ENCODE measurements at regions not wholly inside any gene's neighbourhood (a gene's known extent, or its start where the extent isn't known, plus 50 kb on each side); places are given as distances from the start of the nearest gene placed in this dataset.

GRCh38 chr1:219824338-219824737, 104.0 kb downstream of the SLC30A10 start:
- no peaks in the 10 kb centered on the region for H3K4me1 ChIP-seq
- intact Hi-C loops (cut with DNase I) = no loop called here
- TF ChIP-seq CTCF (IDR thresholded peaks at IDR 0.05) (no peak), POLR2A (IDR thresholded peaks at IDR 0.05) (no peak)
- H3K9me3 ChIP-seq = no peaks in the 10 kb centered on the region
- no peak overlapping the region for H3K27ac ChIP-seq
- H3K27me3 ChIP-seq = no peaks in the 10 kb centered on the region
- no peak for DNase-seq
- WGBS, 2 donors = 82% methylated on average over 2 of the region's 2 CpGs
- no peaks in the 10 kb centered on the region for H3K36me3 ChIP-seq
- no peak overlapping the region for H3K4me3 ChIP-seq (replicated peaks in 1 of 3)

DNA sequence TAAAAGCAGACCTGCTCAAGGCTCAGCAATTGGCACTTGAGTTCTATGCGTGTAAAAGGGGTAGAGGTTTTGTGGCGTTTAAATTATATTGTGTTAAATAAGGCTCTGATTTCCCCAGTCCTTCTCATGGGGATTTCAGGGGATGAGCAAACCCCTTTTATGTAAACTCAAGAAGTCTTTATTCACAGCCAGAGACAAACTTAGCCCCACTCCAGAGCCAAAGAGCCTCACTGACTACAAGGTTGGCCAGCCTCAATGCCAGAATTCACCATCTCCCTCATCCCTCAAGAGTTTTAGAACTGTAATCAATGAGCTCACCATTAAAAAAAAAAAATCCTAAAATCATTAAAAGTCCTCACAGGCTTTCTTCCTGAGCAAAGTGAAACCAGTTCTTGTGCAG, 107.8 kb downstream of the SLC30A10 start:
- DNase-seq = no peak
- no peak overlapping the region for H3K27ac ChIP-seq
- no peak overlapping the region for H3K4me3 ChIP-seq (replicated peaks in 1 of 3)
- no peak for TF ChIP-seq CTCF (IDR thresholded peaks at IDR 0.05)
- H3K27me3 ChIP-seq = no peaks in the 10 kb centered on the region
- H3K4me1 ChIP-seq = no peaks in the 10 kb centered on the region
- intact Hi-C loops (cut with DNase I) = no loop called here
- WGBS, 2 donors = 74 to 79% methylated on average over 2 of the region's 2 CpGs
- no peaks in the 10 kb centered on the region for H3K9me3 ChIP-seq
- H3K36me3 ChIP-seq = no peaks in the 10 kb centered on the region

DNA sequence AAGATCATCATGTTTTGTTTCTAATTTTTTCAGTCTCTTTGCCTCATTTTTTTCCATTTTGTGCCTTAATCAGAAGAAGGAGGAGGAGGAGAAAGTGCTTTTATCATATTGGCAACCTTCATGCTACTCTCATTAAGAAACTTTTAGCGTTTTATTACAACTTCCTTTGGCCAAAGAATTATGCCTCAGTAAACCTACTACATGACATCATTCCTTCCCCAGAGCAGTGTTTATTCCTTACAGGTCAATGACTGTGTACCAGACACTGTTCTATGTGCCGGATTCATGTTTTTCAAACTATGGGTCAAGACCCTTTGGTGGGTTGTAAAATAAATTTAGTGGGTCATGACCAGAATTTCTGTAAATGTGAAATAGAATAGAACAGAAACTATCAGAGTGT, 110.4 kb downstream of the SLC30A10 start:
- DNase-seq = no peak
- Histone ChIP-seq H3K27me3 (no peaks in the 10 kb centered on the region), H3K9me3 (no peaks in the 10 kb centered on the region), H3K36me3 (no peaks in the 10 kb centered on the region), H3K27ac (no peak overlapping the region), H3K4me1 (no peaks in the 10 kb centered on the region), H3K4me3 (replicated peaks in 1 of 3) (no peak overlapping the region)
- no peak for TF ChIP-seq CTCF (IDR thresholded peaks at IDR 0.05)
- TF ChIP-seq POLR2A (IDR thresholded peaks at IDR 0.05) = no peak
- intact Hi-C loops (cut with DNase I) = no loop called here
- WGBS, 2 donors = 76% methylated on average over 2 of the region's 2 CpGs

- no peak for DNase-seq
- Histone ChIP-seq H3K27ac (no peak overlapping the region), H3K4me1 (no peaks in the 10 kb centered on the region), H3K36me3 (no peaks in the 10 kb centered on the region), H3K27me3 (no peaks in the 10 kb centered on the region), H3K9me3 (no peaks in the 10 kb centered on the region), H3K4me3 (replicated peaks in 1 of 3) (no peak overlapping the region)
- intact Hi-C loops (cut with DNase I) = no loop called here
- TF ChIP-seq POLR2A (IDR thresholded peaks at IDR 0.05) (no peak), CTCF (IDR thresholded peaks at IDR 0.05) (no peak)
- 63 to 71% methylated on average over 1 of the region's 1 CpG for WGBS, 2 donors
These were observed 115.1 kb downstream of the SLC30A10 start for GRCh38 chr1:219813294-219813693.

GRCh38 chr1:219812491-219813203, 115.7 kb downstream of the SLC30A10 start:
- Histone ChIP-seq H3K36me3 (no peaks in the 10 kb centered on the region), H3K9me3 (no peaks in the 10 kb centered on the region), H3K4me1 (no peaks in the 10 kb centered on the region), H3K27ac (no peak overlapping the region), H3K4me3 (replicated peaks in 1 of 3) (no peak overlapping the region), H3K27me3 (no peaks in the 10 kb centered on the region)
- no peak for TF ChIP-seq POLR2A (IDR thresholded peaks at IDR 0.05)
- TF ChIP-seq CTCF (IDR thresholded peaks at IDR 0.05) = peak; percentile 25 to 88 (median 68)
- WGBS, 2 donors = 19 to 21% methylated on average over 4 of the region's 4 CpGs
- intact Hi-C loops (cut with DNase I) = no loop called here
- DNase-seq = peak; percentile 18 to 29

Data from thyroid gland (tissue), 4 donors.